ENCODE measurements at regions not wholly inside any gene's neighbourhood (a gene's known extent, or its start where the extent isn't known, plus 50 kb on each side); places are given as distances from the start of the nearest gene placed in this dataset.

DNA sequence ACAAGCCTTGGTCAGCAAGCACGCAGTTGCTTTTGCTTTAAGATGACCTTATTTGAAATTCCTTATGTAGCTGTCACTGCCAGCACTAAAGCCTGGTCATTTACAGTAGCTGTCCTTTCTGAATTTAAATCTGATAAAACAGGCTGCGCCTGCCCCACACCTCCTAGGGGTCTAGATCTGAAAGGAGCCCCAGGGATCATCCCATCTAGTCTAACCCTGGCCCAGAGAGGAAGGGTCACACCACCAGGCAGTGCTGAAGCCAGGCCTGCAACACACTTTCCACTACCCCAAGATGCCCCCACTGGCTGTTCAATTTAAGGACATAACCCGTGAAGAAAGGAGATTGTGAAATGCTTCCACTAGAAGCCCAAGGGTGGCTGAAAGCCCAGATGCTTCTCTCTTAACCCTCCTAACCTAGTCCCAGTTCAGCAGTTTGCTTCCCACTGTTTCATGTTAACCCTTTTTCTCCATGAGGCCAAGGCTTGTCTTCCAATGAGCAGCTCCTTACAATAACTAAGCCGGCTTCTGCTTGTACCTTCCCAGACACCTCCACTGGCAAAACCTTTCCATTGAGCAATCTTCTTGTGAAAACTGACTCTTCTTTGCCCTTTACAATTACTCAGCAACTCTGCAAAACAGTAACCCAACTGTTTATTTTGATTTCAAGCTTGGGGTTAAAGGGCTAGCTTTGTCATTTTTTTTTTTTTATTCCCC is 198.9 kb upstream of the LPP start:
- DNase-seq (ENCODE audit: low spot score): no peak

DNA sequence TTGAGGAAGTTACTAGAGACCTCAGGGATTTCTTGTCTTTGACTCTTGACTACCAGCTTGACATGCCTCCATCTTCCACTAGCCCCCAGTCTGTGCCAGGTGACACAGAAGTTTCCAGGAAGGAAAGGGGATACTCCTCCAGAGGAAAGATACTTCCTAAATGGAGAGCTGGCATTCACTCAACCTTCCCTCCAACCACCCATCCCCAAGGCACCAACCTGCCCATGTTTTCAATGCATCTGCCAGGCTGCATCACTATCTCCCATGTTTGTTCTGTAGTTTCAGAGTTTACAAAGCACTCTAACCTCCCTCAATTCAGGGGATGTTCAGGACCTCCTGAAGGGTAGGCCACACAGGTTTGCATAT is 198.4 kb upstream of the LPP start:
- DNase-seq (ENCODE audit: low spot score): no peak

DNA sequence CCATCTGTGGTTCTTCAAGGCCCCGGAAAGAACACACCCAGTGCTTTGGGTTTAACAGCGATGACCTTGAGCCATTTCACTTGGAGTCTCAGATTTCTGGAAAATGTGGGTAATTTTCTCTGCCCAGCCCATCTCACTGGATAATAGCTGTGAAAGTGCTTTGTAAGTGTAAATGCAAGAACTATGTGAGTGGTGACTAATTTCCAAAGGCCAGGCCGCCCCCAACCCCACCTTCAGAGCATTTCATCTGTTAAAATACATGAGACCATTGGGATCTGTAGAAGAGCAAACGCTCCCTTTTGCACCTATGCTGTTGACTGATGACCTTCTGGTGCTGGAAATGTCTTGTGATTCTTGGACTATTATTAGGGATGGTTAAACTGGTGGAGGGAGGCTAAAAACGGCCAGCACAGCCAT is 196.8 kb upstream of the LPP start:
- no peak for DNase-seq (ENCODE audit: low spot score)

GRCh38 chr3:187957582-187957981 is 196.4 kb upstream of the LPP start:
- DNase-seq (ENCODE audit: low spot score): no peak

GRCh38 chr3:187958432-187959003 is 195.4 kb upstream of the LPP start:
- no peak for DNase-seq (ENCODE audit: low spot score)

DNA sequence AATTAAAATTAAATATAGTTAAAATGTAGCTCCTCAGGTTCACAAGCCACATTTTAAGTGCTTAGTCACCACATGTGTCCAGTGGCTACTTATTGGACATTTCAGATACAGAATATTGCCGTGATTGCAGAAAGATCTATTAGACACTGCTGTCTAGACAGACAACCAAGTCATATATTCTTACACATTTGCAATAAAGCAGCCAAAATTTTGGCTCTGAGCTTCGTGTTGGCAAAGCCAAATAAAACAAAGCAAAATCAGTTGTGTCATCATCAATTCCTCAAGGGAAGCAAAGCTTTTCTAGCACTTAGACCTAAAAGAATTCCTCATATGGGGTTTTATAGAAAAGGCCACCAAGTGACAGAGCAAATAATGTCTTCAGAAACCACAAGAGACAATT is 193.1 kb upstream of the LPP start:
- DNase-seq (ENCODE audit: low spot score): no peak

- DNase-seq (ENCODE audit: low spot score): no peak
These were observed 192.6 kb upstream of the LPP start for GRCh38 chr3:187961366-187961765.

DNA sequence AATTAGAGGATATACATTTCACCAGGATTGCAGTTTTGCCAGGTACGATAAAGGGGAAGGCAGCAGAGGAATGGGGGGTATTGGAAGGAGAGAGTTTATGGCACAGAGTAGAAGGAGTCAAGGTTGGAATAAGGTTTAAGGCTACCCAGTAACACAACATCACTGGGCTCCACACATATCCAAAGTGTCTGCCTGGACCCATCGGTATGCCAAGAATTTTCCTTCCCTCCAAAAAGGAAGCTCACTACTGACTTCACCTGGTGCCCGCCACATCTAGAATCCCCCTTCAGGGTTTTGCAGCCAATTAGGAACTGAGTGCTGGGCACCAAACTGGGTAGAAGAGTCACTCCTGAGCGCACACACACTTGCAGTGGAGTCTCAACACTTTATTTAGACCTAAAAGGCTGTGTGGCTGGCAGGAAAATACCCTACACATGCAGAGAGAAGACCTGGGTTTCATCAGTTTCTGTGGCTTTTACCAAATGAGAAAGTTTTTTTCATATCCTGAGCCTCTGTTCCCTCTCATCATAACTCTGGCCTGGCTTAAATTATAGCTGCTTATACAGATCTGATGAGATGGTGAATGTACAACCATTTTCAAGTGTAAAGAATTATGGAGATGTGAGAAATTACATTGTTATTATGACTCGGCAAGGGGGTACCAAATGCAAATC is 190.8 kb upstream of the LPP start:
- DNase-seq (ENCODE audit: low spot score): no peak

DNA sequence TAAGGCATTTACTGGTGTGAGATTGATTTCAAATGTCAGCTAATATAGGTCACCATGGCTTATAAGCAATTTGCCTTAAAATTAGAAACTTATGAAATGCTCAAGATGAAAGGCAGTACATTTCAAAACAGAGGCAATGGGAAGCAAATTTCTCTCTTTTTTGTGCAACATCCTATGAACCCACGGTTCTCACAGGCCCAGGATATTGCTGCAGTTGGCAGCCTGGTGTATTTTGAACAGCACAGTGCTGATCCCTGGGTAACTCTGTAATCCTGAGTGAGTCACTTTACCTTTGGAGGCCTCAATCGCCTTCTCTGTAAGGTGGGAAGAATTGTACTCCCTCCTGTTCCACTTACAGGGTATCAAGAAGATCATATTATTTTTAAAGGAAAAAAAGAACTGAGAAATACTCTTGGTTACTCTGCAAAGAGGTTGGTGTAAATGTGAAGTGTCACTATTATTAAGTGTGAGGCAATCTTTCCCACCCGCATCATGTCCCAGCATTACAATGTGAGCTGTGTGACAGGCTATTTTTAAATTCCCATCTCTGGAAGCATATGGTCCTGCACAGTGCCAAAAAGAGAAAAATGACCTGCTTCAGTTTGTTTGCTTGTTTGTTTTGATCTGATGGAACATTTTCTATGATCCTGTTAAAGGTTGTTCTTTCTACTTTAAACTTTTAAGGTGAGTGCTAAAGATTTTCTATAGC is 190.1 kb upstream of the LPP start:
- DNase-seq (ENCODE audit: low spot score): no peak

- DNase-seq (ENCODE audit: low spot score): no peak
These were observed 189.2 kb upstream of the LPP start for GRCh38 chr3:187964760-187965159.

GRCh38 chr3:187966096-187966495 is 187.9 kb upstream of the LPP start:
- DNase-seq (ENCODE audit: low spot score): no peak

DNA sequence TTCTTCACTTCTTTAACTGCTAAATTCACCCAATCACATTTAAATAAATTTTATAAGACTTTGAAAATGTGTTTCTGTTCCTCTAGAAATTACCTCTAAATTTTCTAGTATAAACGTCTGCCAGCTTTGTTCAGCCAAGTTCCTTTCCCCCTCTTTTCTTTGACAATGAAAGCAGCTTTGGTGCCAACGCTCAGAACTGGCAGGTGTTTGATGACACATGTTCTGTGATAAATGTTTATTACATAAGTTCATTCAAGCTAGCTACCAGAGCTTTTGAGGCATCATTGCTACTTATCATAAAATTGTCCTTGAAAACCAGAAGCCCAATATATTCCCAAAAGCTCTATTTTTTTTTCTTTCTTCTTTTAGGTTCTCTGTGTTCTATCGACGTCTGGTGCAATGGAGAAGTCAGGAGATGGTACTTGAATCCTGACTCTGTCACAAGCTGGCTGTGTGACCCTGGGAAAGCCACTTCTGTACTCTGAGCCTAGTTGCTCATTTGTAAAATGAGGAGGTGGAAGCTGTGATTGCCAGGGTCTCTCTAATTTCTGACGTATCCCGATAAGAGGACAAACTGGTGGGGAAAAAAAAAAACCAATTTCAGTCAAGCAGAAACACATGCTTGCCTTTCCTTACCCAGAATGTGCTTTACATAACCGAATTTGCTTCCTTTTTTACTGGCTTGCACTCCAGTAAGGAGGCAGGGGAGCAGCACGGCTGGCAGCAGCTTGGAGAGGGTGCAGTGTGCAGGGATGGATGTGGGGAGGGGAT is 187.1 kb upstream of the LPP start:
- DNase-seq (ENCODE audit: low spot score): no peak

GRCh38 chr3:187967993-187968392 is 186.0 kb upstream of the LPP start:
- no peak for DNase-seq (ENCODE audit: low spot score)

DNA sequence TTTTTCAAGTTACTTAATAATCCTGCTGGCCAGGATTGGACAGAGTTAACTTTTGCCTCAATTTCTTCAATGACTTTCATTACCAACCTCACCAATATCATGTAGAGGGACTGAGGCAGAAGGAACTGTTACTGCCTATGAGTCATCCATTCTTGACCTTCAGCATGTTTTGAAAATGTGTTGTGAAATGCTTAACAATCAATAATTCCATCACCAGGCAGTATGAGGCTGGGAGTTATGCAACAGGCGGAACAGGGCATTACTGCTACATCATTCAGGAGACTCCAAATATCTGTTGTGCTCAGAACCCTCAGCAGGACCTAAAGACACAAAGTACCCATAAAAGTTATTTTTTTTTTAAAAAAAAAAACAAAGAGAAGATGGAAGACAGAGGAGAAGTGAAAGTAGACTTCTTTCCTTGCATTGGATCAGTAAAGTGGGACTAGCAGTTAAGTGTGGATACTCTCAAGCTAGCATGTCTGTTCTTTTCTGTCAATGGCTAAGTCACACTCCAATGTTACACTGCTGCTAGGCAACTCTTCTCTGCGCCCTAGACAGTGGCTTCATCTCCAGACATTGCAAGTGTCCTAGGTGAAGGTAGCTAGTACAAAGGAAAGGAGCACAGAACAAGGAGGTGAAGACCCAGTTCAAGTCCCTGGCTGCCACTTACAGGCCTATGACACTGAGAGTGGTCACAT is 184.9 kb upstream of the LPP start:
- DNase-seq (ENCODE audit: low spot score): no peak

DNA sequence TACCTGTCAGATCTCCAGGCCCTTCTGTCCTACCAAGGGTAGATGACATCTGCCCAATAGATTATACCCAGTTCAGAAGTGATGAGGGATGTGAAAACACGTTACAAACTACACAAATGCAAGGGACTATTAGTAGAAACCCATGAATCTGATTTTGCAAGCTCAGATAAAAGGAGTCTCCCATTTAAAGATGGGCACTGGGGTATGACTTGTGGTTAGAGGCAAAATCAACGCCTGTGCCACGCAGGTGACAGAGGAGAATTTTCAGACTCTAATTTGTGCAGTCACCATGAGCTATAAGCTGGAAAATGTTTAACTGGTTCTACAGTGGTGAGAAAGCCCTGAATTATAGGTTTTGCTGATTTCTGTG is 184.4 kb upstream of the LPP start:
- DNase-seq (ENCODE audit: low spot score): no peak

DNA sequence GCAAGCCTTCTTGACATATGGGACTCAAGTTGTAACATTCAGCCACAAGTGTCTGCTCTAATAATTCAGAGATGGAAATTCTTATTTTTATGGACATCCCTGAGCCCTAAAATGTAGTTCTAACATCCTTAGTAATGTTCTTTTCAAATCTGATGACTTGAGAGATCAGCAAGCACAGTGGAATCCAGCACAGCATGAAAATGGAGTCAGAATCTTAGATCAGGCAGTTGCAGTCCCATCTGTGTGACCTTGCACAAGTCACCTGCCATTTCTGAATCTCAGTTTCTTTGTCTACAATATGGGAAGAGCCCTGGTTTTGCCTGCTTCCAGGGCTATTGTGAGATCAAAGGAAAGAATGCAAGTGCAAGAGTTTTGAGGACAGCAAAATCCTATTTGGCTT is 183.9 kb upstream of the LPP start:
- no peak for DNase-seq (ENCODE audit: low spot score)

- no peak for DNase-seq (ENCODE audit: low spot score)
These were observed 182.3 kb upstream of the LPP start for GRCh38 chr3:187971629-187972028.

GRCh38 chr3:187972454-187972853 is 181.5 kb upstream of the LPP start:
- DNase-seq (ENCODE audit: low spot score): no peak

DNA sequence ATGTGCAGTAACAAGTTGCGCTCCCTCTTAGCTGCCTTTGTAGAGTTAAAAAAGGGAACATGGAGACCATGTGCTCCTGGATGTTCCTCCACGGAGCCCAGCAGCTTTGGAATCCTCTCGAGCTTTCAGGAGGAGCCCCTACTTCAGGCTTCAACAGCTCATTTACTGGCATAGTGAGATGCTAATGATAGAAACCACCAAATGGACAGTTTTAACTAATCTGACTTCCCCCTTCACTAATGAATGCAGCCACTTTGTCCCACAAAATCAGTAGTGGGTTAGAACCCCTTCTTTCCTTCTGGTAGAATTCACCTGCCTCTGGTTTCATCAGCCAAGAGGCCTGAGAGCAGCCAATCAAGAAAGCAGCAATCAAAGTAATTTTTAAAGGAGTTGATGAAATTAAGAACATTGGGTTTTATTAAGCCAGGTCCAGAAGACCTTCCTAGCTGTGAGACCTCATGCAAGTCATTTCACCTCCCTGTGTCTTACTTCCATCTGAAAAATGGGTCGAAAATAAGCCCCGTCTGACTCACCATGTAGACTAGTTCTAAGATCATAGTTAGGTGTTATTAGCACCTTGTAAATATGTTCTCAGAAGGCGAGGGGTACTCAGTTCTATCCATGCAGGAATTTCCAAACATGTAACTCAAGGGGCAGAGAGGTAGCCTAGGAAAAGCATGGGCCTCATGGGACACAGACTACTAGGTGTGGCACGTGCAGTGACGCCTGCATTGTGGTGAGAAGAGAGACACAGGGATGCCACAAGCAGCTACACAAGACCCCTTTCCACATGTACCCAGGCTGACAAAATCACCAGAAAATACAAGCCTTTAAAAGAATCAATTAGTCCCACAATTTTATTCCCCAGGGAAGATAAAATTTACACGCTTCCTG is 179.7 kb upstream of the LPP start:
- DNase-seq (ENCODE audit: low spot score): no peak

- no peak for DNase-seq (ENCODE audit: low spot score)
These were observed 179.1 kb upstream of the LPP start for GRCh38 chr3:187974871-187975271.

Measured in globus pallidus (tissue), 1 donor.